Stimulated activated CD8-positive, alpha-beta memory T cell treated with anti-CD3 and anti-CD28 coated beads, Interleukin-4, amount 100 ng/mL, for 48 hours (primary cell): ENCODE measurements at regions not wholly inside any gene's neighbourhood (a gene's known extent, or its start where the extent isn't known, plus 50 kb on each side); places are given as distances from the start of the nearest gene placed in this dataset.
"Not testable (repeated sequence)": the region's sequence is repeated elsewhere in the genome, so short reads cannot be mapped to it uniquely, and the experiment has no call there.

Experiments
- DNase-seq: peaks from one replicate; pipeline ENCODE4 v3.0.0-alpha.2; 2020

DNA sequence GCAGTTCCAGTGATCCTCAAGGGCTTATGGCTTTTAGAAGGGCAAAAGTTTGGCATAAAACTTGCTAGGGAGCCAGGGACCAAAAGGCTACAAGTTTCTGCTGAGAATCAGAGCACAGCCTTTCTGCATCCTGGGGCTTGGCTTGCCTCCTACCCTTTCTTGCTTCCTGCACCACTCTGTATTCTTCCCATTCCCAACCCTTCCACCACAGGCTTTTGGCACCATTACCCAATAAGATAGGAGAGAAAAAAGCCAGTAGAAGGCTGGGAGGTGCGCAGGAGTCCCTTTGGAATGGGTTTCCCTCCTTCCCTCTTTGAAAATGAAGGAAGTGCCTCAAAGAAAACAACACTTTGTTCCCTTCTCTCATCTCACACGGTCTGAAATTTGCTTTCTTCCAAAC lies 268.6 kb downstream of the PDCD6IP start:
- no peak for DNase-seq

DNA sequence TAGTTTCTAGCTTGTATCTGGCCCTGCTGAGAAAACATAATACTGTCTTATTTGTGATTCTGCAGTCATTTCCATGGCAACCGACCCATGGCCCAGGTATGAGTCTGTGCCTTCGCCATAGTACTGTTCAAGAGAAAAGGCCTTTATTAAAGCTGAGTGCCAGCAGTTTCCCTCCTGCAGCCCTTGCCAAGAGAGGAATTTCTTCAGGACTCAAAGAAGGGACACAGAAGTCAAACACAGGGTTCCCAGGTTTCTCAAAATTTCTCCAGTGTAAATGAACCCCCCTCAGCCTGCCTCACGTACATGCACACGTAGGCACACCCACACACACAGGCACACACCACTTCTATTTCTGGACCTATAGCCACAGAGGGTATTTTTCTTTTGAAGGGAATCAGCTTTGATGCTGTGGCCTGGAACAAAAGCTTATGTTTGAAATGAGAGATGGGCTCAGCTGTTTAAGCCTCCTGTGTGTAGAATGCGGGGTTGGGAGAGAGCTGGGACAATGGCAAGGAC lies 269.2 kb downstream of the PDCD6IP start:
- no peak for DNase-seq

DNA sequence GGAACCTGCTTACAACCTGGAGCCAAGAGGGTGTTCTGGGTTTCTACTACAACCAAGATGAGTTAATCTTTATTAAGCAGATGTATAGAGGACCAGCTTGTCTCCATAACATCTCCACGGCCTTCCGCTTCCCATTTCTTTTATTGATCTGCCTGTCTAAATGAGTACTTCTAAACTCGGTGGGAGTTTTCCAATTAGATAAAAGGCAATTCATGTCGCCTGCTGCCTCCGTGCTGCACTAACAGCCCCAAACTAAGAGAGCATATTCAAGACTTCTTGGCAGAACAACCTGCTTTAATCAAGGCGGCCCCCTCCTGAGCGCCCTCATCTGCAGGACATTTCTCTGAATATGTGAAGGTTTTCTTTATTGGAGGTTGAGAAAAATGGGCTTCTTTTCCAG lies 270.1 kb downstream of the PDCD6IP start:
- no peak for DNase-seq

DNA sequence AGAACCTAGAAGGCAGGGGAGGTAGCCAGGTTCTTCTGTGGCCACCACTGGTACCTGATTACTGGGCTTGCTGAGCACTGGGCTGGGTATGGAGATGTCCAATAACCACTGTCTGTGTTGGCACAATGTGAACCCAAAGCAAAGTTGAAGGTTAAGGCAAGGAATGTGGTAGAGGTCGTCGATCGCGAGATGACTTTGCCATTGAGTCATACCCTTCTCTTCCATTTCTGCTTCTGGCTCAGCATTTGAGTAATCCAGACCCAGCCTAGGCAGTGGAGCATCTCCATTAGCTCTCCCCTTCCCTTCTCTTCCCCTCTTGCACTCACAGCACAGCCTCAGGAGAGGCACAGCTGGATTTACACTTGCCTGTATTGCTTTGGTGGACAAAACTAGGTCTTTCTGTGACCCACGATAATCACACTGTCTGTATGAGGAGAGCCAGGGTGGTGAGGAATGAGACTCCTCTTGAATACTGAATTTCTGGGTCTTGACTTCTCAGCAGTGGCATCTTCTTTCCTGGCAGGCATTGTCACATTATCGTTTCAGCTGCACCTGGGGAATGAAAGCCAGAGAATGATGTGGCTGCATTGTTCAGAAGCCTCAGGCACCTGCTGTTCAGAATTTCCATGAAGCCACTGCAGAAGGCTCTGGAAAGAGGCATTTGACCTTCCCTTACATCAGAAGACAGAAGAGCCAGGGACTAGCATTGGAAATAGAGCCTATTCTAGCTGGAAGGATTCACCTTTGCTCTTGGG lies 272.6 kb downstream of the PDCD6IP start:
- DNase-seq, result no peak

DNA sequence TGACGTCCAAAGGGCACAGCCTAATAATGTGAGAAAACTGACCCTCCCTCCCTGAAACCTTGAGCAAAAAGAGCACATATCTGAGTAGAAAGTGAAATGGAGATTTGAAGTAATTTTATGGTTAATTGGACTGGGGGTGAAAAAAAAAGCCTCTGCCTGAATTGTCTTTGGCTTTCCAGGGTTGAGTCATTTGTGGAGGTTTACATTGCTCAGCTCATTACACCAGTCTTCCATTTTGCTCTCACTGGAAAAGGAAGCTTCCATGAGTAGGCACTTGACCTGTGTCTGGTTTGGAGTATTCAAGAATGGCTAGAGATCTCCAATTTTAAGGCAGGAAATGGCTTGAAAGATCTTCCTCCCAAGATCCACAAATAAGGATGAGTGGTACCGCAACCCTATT lies 273.9 kb downstream of the PDCD6IP start:
- DNase-seq, result no peak

DNA sequence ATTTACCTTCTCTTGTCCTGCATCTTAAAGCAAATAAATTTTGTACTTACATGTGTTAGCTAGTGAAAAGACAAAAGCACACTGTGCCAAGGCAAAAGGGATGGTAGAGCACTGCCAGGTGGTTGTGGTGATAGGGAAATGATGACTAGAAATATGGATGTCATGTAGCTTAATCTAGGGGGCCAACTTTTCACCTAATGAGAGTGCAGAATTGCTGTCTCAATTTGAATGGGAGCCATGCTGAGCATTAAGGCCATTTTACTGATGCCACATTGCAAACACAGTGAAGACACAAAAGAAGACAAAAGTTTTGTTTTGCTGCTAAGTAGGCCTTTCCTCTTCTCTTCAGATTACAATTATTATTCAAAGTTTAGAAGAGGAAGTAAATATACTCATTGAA lies 274.7 kb downstream of the PDCD6IP start:
- DNase-seq, result no peak

DNA sequence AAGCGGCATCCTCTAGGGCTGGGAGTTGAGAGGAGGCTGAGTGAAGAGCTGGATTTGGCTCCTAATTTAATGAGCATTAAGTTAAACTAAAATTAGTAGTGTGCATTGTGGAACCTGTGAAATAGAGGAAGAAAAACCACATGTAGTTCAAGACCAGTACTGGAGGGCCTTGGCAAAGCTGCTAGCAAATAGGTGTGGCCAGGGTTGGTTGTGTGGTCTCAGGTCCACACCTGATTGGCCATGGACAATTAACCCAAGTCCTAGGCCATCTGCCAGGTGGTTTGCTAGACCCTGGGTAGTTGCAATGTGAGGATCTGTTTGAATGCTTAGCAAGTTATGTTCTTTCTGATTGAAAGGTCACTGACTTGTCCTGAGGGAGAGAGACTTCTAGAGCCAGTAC lies 275.5 kb downstream of the PDCD6IP start:
- DNase-seq, result no peak

DNA sequence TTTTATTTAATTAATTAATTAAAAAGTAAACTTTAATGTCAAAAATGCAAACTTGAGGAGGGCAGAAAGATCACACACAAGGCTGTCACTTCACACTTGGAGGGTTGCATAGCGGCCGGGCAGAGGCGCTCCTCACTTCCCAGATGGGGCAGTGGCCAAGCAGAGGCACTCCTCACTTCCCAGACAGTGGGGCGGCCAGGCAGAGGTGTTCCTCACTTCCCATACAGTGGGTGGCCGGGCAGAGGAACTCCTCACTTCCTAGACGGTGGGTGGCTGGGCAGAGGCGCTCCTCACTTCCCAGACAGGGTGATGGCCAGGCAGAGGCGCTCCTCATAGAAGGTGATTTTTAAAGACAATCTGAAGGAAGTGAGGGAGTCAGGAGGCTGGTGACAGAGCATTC lies 277.5 kb downstream of the PDCD6IP start:
- no peak for DNase-seq

DNA sequence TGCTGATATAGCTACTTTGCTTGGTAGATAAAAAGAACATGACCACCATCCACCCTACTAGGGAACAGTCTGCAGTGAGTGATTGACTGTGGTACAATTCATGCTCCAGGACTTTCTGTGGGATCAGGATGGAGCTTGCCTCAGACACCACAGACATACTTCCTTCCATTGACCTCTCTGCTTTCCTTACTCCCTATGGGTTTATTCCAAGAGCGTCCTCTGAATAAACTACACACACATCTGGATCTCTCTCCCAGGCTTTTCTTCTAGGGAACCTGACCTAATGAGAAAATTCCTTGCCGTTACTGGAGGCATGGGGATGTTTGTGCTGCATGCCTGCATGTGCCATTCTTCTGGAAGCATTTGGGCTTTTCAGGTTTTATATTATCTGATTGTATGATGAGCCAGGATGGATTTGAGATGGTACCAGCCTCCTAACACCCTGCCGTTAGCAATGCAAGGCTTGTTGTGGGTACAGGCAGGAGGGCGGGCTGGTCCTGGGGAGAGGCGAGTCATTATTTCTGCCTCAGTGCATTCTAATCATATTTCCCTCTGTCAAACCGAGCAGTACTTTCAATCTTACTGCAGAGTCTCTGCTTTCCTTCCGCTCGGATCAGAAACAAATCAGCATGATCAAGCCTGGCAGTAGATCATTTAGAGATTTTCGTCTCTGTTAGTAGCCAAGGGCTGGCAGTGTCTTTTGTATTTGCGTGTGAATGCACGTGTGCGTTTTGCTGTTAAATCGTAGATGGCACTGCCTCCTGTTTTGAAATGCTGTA lies 279.2 kb downstream of the PDCD6IP start:
- DNase-seq, result no peak

DNA sequence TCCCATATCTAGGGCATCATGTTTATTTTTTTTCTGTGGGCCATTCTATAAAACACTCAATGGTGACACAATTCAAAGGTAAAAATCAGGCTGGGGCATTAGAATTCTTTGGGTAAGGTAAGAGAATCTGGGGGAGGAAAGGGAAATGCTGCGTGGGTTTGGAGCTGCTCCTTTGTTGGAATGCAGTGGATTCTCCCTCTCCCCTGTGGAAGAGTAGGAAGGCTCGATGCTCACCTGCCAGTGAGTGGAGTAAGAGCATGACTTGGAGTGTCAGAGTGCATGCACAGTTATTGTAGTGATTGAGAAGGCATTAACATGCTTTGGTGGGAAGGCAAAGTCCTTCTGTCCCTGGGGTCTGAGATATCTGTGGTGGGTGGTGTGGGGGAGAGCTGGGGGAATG lies 280.0 kb downstream of the PDCD6IP start:
- DNase-seq, result no peak

DNA sequence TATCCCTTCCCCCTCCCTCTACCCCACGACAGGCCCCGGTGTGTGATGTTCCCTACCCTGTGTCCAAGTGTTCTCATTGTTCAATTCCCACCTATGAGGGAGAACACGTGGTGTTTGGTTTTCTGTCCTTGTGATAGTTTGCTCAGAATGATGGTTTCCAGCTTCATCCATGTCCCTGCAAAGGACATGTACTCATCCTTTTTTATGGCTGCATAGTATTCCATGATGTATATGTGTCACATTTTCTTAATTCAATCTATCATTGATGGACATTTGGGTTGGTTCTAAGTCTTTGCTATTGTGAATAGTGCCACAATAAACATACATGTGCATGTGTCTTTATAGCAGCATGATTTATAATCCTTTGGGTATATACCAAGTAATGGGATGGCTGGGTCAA lies 281.4 kb downstream of the PDCD6IP start:
- not testable (repeated sequence) for DNase-seq

DNA sequence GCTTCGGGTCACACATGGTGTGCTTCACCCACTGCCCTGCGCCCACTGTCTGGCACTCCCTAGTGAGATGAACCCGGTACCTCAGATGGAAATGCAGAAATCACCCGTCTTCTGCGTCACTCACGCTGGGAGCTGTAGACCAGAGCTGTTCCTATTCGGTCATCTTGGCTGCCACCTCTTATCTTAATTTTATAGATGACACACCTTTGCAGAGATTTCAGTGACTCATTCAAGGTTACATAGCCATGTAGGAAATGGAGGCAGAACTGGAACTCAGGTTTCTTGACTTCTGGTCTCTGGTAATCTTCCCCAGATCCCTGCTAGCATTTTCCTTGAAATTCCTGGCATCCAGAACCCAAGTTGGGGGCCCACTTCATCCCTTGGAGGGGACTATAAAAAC lies 291.9 kb downstream of the PDCD6IP start:
- DNase-seq, result not testable (repeated sequence)

DNA sequence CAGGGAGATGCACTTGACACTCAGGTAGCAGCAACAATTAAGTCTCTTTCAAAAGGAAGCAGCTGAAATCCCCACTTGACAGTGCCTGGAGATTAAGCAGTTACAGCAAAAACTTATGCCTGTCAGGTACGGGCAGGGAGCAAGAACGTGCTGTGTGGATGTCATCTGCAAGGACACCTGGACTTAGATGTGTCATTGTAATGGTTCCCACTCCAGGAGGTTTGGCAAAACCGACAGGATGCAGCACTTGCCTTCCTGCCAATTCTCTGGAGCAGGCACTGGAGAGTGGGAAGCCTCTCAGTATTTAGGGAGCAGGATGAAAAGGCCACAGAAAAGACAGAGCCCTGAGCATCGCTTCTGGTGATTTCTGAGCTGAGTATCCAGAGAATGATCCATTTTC lies 292.4 kb downstream of the PDCD6IP start:
- DNase-seq, result no peak

DNA sequence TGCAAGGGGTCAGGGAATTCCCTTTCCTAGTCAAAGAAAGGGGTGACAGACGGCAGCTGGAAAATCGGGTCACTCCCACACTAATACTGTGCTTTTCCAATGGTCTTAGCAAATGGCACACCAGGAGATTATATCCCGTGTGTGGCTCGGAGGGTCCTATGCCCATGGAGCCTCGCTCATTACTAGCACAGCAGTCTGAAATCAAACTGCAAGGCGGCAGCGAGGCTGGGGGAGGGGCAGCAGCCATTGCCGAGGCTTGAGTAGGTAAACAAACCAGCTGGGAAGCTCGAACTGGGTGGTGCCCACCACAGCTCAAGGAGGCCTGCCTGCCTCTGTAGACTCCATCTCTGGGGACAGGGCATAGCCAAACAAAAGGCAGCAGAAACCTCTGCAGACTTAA lies 295.9 kb downstream of the PDCD6IP start:
- DNase-seq, result not testable (repeated sequence)

DNA sequence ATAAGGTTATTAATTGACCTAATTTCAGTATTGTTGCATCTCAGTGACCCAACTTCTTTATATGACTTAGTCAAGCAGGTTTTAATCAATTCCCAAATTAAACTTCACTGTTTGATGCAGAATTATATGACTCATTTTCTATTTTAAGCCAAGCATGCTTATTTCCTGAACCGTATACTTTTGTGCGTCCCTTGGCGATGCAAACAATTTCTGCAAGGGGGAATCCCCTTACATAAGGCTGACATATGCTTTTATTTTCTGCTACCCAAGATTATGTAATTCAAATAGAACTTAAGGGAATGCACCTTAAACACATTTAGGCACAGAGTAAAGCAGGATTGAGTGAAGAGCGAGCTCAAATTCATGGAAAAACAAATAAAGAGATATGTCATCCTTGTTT lies 303.9 kb downstream of the PDCD6IP start:
- no peak for DNase-seq

DNA sequence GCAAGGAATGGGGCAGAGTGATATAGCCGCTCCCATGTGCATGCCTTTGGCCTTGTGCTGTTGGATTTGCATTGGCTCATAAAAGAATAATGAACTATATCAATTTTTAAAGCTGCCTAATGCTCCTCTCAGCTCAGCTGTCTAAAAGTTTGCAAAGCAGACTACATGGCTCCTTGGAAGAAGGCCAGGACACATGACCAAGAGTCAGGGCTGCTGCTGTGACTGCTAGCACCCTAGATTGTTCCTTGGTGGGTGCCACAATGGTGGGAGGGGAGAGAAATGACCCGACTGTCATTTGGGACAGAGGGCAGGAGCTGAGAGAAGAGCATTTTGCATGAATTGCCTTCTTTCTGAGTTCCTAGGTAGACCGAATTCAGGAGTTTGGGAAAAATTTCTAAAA lies 307.9 kb downstream of the PDCD6IP start:
- DNase-seq, result no peak

DNA sequence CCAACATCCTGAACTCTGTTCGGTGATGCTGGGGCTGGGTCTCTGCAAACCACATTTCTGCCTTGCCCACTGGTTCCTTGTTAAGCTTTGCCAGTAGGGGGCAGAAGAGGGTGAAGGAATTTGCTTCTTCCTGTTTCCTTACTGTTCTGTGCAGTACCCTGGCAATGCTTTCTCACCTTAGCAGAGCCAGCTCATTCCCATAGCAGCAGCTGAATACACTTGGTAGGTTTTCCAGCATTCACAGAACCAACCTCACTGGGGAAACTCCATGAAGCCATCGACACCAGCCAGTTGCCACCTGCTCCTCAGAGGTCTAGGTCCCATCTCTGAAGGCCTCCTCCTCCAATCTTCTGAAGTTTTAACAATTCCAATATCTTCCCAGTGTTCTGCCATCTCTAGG lies 308.4 kb downstream of the PDCD6IP start:
- DNase-seq, result peak; percentile 24

DNA sequence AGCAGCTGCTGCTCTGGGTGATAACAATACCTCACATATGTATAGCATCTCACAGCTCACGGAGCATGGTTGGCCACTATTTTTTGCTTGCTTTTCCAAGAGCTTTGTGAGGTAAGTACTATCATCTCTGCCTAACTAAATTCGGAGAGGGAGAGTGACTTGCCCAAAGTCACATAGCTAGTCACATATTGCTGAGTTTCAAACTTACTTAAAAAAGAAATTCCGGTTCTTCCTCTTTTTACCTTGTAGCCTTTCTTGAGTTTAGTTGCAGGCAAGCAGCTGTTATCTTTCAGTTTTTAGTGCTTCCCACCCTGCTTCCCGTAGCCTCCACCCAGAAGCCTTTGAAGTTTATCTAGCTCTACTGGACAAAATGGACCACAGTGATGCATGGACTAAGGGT lies 309.2 kb downstream of the PDCD6IP start:
- DNase-seq, result no peak

DNA sequence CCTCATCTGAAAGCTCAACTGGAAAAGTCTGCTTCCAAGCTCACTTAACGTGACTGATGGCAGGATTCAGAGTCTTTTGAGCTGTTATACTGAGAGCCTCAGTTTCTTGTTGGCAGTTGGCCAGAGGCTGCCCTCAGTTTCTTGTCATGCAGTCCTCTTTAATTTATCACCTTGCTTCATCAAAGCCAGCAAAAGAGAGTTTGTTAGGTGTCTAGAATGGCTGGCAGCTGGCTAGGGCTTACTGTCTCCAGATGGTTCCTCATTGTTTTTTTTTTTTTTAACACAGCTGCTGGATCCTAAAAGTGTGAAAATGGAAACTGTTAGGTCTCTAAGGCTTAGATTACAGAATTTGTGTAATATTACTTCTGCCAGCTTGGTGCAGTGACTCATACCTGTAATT lies 310.6 kb downstream of the PDCD6IP start:
- no peak for DNase-seq

DNA sequence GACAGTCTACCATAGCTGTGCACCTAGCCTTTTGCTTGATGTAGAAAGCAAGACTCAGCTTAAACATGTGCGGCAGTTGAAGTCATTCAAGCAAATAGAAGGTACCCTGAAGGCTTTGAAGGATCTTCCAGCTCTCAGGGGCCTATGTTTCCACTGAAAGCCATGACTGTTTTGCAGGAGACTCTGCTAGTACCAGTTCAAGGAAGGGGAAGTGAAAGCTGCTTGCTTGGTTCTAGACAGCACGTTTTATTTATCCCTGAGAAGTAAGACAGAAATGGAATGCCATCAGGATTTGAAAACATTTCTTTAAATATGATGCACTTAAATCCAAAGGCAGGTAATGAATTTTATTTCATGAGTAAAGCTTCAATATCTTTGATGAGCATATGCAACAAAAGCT lies 311.4 kb downstream of the PDCD6IP start:
- no peak for DNase-seq

DNA sequence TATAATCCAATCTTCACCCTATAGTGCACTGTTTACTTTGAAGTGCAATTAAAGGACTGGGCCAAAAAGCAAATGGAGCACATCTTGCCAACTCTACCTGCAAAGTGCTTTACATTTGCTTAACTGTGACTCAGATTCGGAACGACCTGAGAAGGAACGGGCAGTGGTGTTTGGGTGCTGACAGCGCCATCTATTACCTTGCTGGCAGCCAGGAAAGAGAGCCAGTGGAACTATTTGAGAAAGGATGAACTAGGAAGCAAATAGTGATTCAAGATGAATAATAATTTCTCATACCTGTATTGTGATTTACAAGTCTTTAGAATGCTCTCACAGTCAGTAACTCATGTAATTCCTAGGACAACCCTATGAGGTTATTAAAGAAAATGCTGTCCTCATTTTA lies 312.9 kb downstream of the PDCD6IP start:
- DNase-seq, result no peak

DNA sequence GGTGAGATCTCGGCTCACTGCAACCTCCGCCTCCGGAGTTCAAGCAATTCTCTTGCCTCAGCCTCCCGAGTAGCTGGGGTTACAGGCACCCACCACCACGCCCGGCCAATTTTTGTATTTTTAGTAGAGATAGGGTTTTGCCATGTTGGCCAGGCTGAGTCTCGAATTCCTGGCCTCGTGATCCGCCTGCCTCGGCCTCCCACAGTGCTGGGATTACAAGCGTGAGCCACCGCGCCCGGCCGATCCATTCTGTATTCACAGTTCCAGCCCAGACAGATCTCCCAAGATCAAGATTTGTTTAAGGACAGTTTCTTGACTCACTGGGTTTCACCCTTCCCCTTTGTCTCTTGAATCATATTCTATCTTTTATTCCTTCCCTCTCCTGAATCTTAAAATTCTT lies 313.8 kb downstream of the PDCD6IP start:
- not testable (repeated sequence) for DNase-seq

DNA sequence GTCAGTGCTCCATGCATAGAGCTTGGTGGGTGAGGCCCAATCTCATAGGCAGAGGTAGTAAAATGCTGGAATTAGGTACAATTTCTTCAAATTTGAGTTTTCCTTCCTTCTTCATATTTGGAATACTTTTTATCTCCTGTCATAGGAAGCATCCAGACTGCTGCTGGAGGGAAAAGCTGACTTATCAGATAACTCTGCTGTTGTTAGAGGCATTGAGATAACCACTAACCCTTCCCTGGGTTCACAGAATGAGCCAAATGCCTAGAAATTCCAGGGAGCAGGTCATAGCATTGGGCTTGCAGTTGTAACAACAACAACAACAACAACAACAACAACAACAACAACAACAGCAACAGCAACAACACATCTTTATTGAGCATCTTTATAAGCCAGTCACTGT lies 332.7 kb downstream of the PDCD6IP start:
- no peak for DNase-seq

DNA sequence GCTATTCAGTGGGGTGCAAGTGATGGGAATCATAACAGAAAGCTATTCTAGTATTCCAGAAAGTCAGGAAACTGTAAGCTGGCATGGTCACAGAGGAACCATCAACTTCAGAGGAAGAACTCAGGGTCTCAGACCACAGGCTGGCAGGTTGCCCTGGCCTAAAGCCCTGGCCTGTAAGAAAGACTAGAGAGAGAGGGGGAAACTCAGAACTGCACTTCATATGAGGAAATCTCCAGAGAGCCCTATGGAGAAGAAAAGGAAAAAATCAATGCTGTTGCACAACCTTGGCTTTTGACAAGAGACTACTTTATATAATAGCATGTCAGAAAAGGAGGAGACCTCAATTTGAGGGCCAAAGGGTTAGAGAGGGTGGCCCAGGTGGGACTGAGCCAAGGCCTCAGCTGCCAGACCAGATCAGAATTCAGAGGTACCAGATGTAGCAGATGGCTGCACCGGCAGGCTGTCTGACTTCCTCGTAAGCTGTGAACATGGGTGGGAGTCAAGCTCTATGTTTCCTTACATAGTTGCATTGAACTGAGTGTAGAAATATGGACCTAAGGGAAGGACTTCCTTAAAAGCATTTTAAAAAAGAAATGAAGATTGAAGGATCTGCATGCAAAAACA lies 333.8 kb downstream of the PDCD6IP start:
- no peak for DNase-seq
